Prostate gland (tissue), 2 donors: ENCODE measurements at regions not wholly inside any gene's neighbourhood (a gene's known extent, or its start where the extent isn't known, plus 50 kb on each side); places are given as distances from the start of the nearest gene placed in this dataset.
A peak's percentile ranks its signal among the peaks of the same experiment; 100 is the strongest.

Experiments used
- DNase-seq: peaks from one replicate; pipeline ENCODE4 v3.0.0-alpha.2; 2019; ENCODE audit warnings: low spot score
- H3K27ac ChIP-seq, 2 donors: fragments of 200-600 bp; sonication (generic); 2 replicates each; pipeline ENCODE4 v1.5.1; 2017 to 2019
- H3K27me3 ChIP-seq: fragments of 200-600 bp; sonication (generic); replicated peaks from 2 replicates; pipeline ENCODE4 v1.5.1; 2019; ENCODE audit not compliant: insufficient read depth
- H3K36me3 ChIP-seq, 2 donors: fragments of 200-600 bp; sonication (generic); 1 replicate in 1 of 2; 2 replicates in 1 of 2; pipeline versions ENCODE4 v1.5.1 to v1.8.1; 2017 to 2019
- H3K4me1 ChIP-seq: fragments of 200-600 bp; sonication (generic); replicated peaks from 2 replicates; pipeline ENCODE4 v1.5.1; 2019
- H3K4me3 ChIP-seq, 2 donors: fragments of 200-600 bp; sonication (generic); 2 replicates each; pipeline ENCODE4 v1.5.1; 2017 to 2019
- H3K9me3 ChIP-seq: fragments of 200-600 bp; sonication (generic); 2 replicates; pipeline ENCODE4 v1.5.1; 2017
- POLR2A ChIP-seq: fragments of 450-650 bp; IDR thresholded peaks from one replicate; pipeline ENCODE4 v1.6.1; 2016; ENCODE audit warnings: antibody characterized with exemption, mild to moderate bottlenecking
- POLR2AphosphoS5 ChIP-seq: sonication (generic); formaldehyde crosslinking; IDR thresholded peaks from one replicate; pipeline ENCODE4 v1.6.1; 2017; ENCODE audit warnings: antibody characterized with exemption
- WGBS: methylation state at CpG from one replicate; pipeline ENCODE4 v1.1.5; 2018; 5-methylcytosine and 5-hydroxymethylcytosine counted together
- intact Hi-C: fragments of 100-400 bp; cut with DNase I; formaldehyde crosslinking; loops from one replicate; pipeline ENCODE4 v1.14.2; 2022
- TF ChIP-seq, protein P1 (sequence below), 4 experiments: fragments of 200-600 bp in 2 of 4; fragments of 450-650 bp in 2 of 4; sonication (generic) in 2 of 4; IDR thresholded peaks; 1 replicate in 3 of 4; 2 replicates in 1 of 4; pipeline ENCODE4 v1.5.1; 2016 to 2019; ENCODE audit warnings: antibody characterized with exemption in 4 of 4, mild to moderate bottlenecking in 2 of 4, moderate library complexity in 2 of 4

DNA sequence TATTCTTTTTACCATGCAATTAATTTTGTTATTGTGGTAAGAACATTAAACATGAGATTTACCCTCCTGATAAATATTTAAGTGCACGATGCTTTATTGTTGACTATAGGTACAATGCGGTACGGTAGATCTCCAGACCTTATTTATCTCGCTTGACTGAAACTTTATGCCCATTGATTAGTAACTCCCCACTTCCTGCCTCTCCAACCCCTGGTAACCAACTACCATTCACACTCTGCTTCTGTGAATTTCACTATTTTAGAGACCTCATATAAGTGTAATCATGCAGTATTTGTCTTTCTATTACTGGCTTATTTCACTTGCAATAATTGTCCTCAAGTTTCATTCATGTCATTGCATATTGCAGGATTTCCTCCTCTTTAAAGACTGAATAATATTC, 195.7 kb upstream of the ID2 start:
- intact Hi-C loops, result no loop called here
- Histone ChIP-seq H3K36me3 (no peaks in the 10 kb centered on the region), H3K9me3 (no peaks in the 10 kb centered on the region), H3K4me3 (no peak overlapping the region), H3K27me3 (no peaks in the 10 kb centered on the region), H3K27ac (no peak overlapping the region), H3K4me1 (no peaks in the 10 kb centered on the region)
- TF ChIP-seq POLR2AphosphoS5, result peak; percentile 38
- TF ChIP-seq, protein P1, sequence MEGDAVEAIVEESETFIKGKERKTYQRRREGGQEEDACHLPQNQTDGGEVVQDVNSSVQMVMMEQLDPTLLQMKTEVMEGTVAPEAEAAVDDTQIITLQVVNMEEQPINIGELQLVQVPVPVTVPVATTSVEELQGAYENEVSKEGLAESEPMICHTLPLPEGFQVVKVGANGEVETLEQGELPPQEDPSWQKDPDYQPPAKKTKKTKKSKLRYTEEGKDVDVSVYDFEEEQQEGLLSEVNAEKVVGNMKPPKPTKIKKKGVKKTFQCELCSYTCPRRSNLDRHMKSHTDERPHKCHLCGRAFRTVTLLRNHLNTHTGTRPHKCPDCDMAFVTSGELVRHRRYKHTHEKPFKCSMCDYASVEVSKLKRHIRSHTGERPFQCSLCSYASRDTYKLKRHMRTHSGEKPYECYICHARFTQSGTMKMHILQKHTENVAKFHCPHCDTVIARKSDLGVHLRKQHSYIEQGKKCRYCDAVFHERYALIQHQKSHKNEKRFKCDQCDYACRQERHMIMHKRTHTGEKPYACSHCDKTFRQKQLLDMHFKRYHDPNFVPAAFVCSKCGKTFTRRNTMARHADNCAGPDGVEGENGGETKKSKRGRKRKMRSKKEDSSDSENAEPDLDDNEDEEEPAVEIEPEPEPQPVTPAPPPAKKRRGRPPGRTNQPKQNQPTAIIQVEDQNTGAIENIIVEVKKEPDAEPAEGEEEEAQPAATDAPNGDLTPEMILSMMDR (IDR thresholded peaks at IDR 0.05), result no peak
- no peak for DNase-seq
- 71% methylated on average over 4 of the region's 4 CpGs for WGBS

DNA sequence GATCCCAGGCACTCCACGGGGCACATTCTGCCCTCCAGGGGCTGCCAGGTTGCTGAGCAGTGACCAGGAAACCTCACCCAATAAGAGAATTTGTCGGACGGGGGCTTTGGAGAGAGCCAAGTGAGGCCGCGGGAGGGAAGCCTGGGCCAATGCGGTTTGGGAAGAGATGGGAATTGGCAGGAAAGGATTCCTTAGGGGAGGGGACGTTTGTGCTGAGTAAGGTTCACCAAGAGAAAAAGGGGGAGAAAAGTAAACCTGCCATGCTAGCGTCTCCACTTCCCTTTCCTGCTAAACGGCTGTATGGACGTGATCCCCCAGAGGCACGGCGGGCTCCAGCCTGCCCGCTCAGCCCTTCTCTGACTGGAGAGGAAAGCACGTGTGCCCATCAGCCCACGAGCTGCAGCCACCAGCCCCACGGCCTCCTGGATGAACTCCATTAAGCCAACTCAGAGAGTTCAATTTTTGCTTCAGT, 194.4 kb upstream of the ID2 start:
- 44% methylated on average over 16 of the region's 16 CpGs for WGBS
- H3K4me3 ChIP-seq, result no peak overlapping the region
- intact Hi-C loops, result no loop called here

DNA sequence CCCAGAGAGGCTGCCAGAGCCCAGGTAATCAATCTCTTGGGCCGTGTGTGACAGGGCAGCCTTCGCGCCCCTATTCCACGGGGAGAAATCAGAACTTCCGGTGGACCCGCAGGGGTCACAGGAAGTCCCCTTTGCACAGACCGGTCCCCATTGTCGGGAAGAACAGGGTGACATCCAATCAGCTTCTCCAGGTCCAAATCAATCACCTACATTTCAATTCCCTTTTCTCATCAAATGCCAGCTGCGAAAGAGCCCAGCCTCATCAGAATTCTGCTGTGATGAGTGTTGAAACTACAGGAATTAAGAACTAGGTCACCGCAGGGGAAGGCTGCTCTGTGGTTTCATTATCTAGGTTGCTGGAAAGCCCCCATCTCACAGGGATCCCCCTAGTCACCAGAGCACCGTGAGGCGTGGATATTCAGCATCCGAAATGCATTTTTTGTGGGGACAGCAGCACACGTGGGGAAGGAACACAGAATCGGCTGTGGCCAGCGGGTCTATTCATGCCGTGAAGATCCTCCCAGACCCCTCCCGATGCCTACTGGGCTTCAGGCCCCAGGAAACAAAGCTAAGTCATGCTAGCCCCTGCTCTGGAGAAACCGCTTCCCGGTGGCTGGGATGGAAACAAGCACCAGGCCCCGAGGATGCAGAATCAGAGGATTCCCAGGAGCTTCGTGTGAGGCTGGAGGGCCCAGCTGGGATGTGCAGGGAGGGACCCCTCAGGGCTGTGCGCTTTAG, 193.7 kb upstream of the ID2 start:
- Histone ChIP-seq H3K4me3 (no peak overlapping the region), H3K4me1 (peaks cover 6% of the 10 kb centered on the region), H3K9me3 (no peaks in the 10 kb centered on the region), H3K36me3 (no peaks in the 10 kb centered on the region), H3K27me3 (no peaks in the 10 kb centered on the region), H3K27ac (no peak overlapping the region)
- no peak for DNase-seq
- WGBS, result 85% methylated on average over 23 of the region's 23 CpGs
- no peak for TF ChIP-seq POLR2AphosphoS5
- TF ChIP-seq, protein P1 (IDR thresholded peaks at IDR 0.05), result no peak
- TF ChIP-seq POLR2A, result no peak
- intact Hi-C loops, result no loop called here

More for the DNA sequence above, 194.4 kb upstream of the ID2 start:
- no peak for DNase-seq
- H3K36me3 ChIP-seq, result no peaks in the 10 kb centered on the region
- H3K27ac ChIP-seq, result no peak overlapping the region
- H3K27me3 ChIP-seq, result no peaks in the 10 kb centered on the region
- no peaks in the 10 kb centered on the region for H3K9me3 ChIP-seq
- TF ChIP-seq POLR2AphosphoS5 (no peak), POLR2A (no peak)
- TF ChIP-seq, protein P1 (IDR thresholded peaks at IDR 0.05), result no peak
- H3K4me1 ChIP-seq, result peaks cover 6% of the 10 kb centered on the region

DNA sequence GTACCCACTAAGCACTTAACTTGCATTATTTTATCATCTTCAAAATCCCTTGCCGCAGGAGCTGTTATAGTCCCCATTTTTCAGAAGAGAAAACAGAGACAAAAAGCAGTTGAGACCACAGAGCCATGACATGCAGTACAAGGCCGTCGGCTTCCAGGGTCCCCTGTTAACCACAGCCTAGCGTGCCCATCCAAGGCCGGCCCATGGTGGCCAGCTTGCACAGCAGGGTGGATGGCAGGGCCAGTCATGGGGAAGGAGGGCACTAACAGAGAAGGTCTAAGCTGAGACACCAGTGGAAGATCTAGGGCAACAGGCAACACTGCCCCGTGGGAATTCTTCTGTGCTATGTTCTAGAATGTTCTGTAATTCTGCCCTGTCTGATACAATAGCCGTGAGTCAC, 192.6 kb upstream of the ID2 start:
- Histone ChIP-seq H3K4me1 (peaks cover 9% of the 10 kb centered on the region), H3K27ac (no peak overlapping the region), H3K4me3 (no peak overlapping the region), H3K27me3 (no peaks in the 10 kb centered on the region), H3K36me3 (no peaks in the 10 kb centered on the region), H3K9me3 (no peaks in the 10 kb centered on the region)
- intact Hi-C loops, result no loop called here
- TF ChIP-seq, protein P1 (IDR thresholded peaks at IDR 0.05), result no peak
- TF ChIP-seq POLR2A, result no peak
- TF ChIP-seq POLR2AphosphoS5, result no peak
- DNase-seq, result no peak
- WGBS, result 96% methylated on average over 7 of the region's 7 CpGs

DNA sequence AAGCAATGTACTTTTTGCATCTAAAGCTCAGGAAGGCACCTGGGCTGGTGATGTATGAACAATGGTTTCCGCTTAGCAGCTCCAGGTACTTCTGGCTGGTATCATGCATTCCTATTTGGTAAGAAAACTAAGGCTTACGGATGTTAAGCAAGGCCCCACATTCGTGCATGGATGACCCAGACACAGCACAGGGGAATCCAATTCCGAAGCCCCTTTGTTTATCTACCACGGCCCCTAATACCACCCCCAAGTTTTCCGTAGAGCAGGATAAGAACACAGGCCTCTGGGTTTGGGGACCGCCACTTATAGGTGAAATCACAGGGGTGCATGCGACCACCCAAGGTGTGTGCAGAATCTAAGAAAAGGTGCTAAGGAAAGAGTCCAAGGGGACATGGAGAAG, 192.1 kb upstream of the ID2 start:
- TF ChIP-seq, protein P1 (IDR thresholded peaks at IDR 0.05), result no peak
- TF ChIP-seq POLR2AphosphoS5 (no peak), POLR2A (no peak)
- DNase-seq, result no peak
- Histone ChIP-seq H3K9me3 (no peaks in the 10 kb centered on the region), H3K4me3 (no peak overlapping the region), H3K27ac (no peak overlapping the region), H3K27me3 (no peaks in the 10 kb centered on the region), H3K36me3 (no peaks in the 10 kb centered on the region), H3K4me1 (peaks cover 14% of the 10 kb centered on the region)
- 98% methylated on average over 8 of the region's 8 CpGs for WGBS
- intact Hi-C loops, result no loop called here
